Endothelial cell of umbilical vein (primary cell): ENCODE measurements at regions not wholly inside any gene's neighbourhood (a gene's known extent, or its start where the extent isn't known, plus 50 kb on each side); places are given as distances from the start of the nearest gene placed in this dataset.

Experiments
- EZH2 ChIP-seq: IDR thresholded peaks from 2 replicates; pipeline ENCODE4 v1.6.1; 2012; ENCODE audit warnings: borderline replicate concordance, low read depth, mild to moderate bottlenecking, moderate library complexity, low read length, inconsistent platforms; ENCODE audit not compliant: severe bottlenecking
- FOS ChIP-seq: IDR thresholded peaks from 2 replicates; pipeline ENCODE4 v1.6.1; 2011; ENCODE audit warnings: mild to moderate bottlenecking, low read length, moderate library complexity, borderline replicate concordance; ENCODE audit not compliant: insufficient read depth
- MYC ChIP-seq: IDR thresholded peaks from one replicate; pipeline ENCODE4 v1.6.1; 2011; ENCODE audit warnings: mild to moderate bottlenecking, low read depth, low read length
- POLR2A ChIP-seq: IDR thresholded peaks from 2 replicates; pipeline ENCODE4 v1.6.1; 2012; ENCODE audit warnings: low read depth, mild to moderate bottlenecking, control low read depth, low read length
- POLR2AphosphoS5 ChIP-seq: IDR thresholded peaks from 2 replicates; pipeline ENCODE4 v1.6.1; 2012; ENCODE audit warnings: low read depth, mild to moderate bottlenecking, control low read depth, low read length, moderate library complexity; ENCODE audit not compliant: insufficient read depth
- TF ChIP-seq, protein P1 (sequence below), 2 donors: IDR thresholded peaks; 1 replicate in 1 of 2; 2 replicates in 1 of 2; pipeline ENCODE4 v1.5.1; 2011; ENCODE audit warnings: low read length in 2 of 2, mild to moderate bottlenecking in 2 of 2, moderate library complexity in 2 of 2, control low read depth in 1 of 2, inconsistent platforms in 1 of 2, low read depth in 1 of 2; ENCODE audit not compliant: insufficient read depth in 1 of 2; ENCODE audit errors: extremely low read depth in 1 of 2
- TF ChIP-seq, protein P2 (sequence below): IDR thresholded peaks from 2 replicates; pipeline ENCODE4 v1.6.1; 2011; ENCODE audit not compliant: insufficient read depth, insufficient read length

DNA sequence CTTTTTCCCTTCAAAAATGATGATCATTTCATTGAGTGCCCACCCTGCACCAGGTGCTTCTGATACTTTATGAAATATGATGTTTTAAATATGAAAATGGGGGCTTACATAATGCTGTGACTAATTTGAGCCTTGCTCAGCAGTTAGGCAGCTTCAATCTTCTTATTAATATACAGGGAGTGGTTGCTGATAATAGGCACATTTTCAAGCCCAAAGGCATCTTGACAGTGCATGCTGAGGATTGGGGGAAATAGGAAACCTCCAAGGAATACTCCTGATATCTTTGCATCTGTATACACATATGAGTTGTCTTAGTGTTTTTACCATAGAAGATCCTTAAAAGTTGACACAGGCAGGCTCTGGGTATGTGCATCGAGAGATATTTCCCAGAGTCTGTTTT, 262.3 kb upstream of the SASH1 start:
- TF ChIP-seq, protein P1, sequence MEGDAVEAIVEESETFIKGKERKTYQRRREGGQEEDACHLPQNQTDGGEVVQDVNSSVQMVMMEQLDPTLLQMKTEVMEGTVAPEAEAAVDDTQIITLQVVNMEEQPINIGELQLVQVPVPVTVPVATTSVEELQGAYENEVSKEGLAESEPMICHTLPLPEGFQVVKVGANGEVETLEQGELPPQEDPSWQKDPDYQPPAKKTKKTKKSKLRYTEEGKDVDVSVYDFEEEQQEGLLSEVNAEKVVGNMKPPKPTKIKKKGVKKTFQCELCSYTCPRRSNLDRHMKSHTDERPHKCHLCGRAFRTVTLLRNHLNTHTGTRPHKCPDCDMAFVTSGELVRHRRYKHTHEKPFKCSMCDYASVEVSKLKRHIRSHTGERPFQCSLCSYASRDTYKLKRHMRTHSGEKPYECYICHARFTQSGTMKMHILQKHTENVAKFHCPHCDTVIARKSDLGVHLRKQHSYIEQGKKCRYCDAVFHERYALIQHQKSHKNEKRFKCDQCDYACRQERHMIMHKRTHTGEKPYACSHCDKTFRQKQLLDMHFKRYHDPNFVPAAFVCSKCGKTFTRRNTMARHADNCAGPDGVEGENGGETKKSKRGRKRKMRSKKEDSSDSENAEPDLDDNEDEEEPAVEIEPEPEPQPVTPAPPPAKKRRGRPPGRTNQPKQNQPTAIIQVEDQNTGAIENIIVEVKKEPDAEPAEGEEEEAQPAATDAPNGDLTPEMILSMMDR (IDR thresholded peaks at IDR 0.05; ENCODE audit: extremely low read depth in 1 of 2, insufficient read depth in 1 of 2, low read depth in 1 of 2, low read length in 2 of 2), result no peak
- TF ChIP-seq POLR2AphosphoS5, result no peak
- no peak for TF ChIP-seq POLR2A
- no peak for TF ChIP-seq EZH2
- TF ChIP-seq, protein P2, sequence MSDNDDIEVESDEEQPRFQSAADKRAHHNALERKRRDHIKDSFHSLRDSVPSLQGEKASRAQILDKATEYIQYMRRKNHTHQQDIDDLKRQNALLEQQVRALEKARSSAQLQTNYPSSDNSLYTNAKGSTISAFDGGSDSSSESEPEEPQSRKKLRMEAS, result no peak
- no peak for TF ChIP-seq FOS
- no peak for TF ChIP-seq MYC
